ENCODE measurements at regions not wholly inside any gene's neighbourhood (a gene's known extent, or its start where the extent isn't known, plus 50 kb on each side); places are given as distances from the start of the nearest gene placed in this dataset.

DNA sequence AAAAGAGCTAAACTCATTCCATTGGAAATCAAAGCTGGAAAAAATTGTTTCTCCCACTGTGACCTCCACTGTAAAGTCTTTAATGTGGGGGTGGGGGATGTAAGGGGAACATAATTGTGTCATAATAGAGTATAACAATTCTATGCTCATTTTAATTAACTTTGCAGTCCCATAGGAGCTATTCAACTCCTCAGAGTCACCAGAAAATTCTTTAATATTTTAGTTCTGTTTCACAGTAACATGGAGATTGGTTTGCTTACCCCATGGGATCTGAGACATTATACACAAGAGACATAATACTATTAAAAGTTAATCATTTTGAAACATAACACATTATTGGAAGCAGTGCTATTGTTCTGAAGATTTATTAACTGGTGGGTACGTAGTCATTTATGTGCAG, 765.9 kb upstream of the GRM7 start:
- H3K27me3 ChIP-seq: no peaks in the 10 kb centered on the region
- TF ChIP-seq EP300 (IDR thresholded peaks at IDR 0.05) (no peak), POLR2AphosphoS5 (IDR thresholded peaks at IDR 0.05) (no peak), POLR2A (IDR thresholded peaks at IDR 0.05) (no peak), CTCF (IDR thresholded peaks at IDR 0.05) (no peak)
- DNase-seq (no peak), ATAC-seq (ENCODE audit: low FRiP score in 2 of 2) (no peak)
- 80 to 86% methylated on average over 1 of the region's 1 CpG for WGBS, 2 donors
- H3K27ac ChIP-seq: no peak overlapping the region
- no peaks in the 10 kb centered on the region for H3K36me3 ChIP-seq
- H3K4me1 ChIP-seq: no peaks in the 10 kb centered on the region
- no peaks in the 10 kb centered on the region for H3K9me3 ChIP-seq
- no peak overlapping the region for H3K4me3 ChIP-seq

- no peaks in the 10 kb centered on the region for H3K27me3 ChIP-seq
- H3K27ac ChIP-seq: no peak overlapping the region
- DNase-seq (no peak), ATAC-seq (ENCODE audit: low FRiP score in 2 of 2) (no peak)
- H3K36me3 ChIP-seq: no peaks in the 10 kb centered on the region
- WGBS, 2 donors: 56 to 63% methylated on average over 2 of the region's 2 CpGs
- H3K9me3 ChIP-seq: no peaks in the 10 kb centered on the region
- H3K4me1 ChIP-seq: no peaks in the 10 kb centered on the region
- TF ChIP-seq POLR2AphosphoS5 (IDR thresholded peaks at IDR 0.05): no peak
- no peak for TF ChIP-seq POLR2A (IDR thresholded peaks at IDR 0.05)
- no peak for TF ChIP-seq CTCF (IDR thresholded peaks at IDR 0.05)
- no peak for TF ChIP-seq EP300 (IDR thresholded peaks at IDR 0.05)
- H3K4me3 ChIP-seq: no peak overlapping the region
These were observed 763.9 kb upstream of the GRM7 start for GRCh38 chr3:6097021-6097420.

DNA sequence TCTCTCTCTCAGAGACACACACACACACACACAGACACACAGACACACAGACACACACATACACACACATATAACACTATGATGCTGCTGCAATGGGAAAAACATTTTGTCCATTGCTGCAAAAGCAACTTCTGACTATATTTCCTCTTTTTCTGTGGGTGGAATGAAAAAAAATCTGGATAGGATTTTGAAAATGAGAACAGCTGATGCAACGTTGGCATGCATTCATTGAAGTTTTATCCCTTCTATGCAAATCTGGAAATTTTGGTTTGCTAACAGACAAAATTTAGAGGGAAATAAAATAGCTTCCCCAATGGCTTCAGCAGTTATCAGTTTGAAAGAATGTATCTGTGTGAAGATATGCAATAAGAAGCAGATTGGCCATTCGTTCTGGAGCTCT, 763.4 kb upstream of the GRM7 start:
- WGBS, 2 donors: 56 to 62% methylated on average over 2 of the region's 2 CpGs
- DNase-seq (no peak), ATAC-seq (ENCODE audit: low FRiP score in 2 of 2) (no peak)
- no peaks in the 10 kb centered on the region for H3K27me3 ChIP-seq
- no peaks in the 10 kb centered on the region for H3K4me1 ChIP-seq
- no peaks in the 10 kb centered on the region for H3K36me3 ChIP-seq
- H3K4me3 ChIP-seq: no peak overlapping the region
- no peak overlapping the region for H3K27ac ChIP-seq
- H3K9me3 ChIP-seq: no peaks in the 10 kb centered on the region
- TF ChIP-seq POLR2AphosphoS5 (IDR thresholded peaks at IDR 0.05): no peak
- TF ChIP-seq POLR2A (IDR thresholded peaks at IDR 0.05): no peak
- TF ChIP-seq EP300 (IDR thresholded peaks at IDR 0.05): no peak

DNA sequence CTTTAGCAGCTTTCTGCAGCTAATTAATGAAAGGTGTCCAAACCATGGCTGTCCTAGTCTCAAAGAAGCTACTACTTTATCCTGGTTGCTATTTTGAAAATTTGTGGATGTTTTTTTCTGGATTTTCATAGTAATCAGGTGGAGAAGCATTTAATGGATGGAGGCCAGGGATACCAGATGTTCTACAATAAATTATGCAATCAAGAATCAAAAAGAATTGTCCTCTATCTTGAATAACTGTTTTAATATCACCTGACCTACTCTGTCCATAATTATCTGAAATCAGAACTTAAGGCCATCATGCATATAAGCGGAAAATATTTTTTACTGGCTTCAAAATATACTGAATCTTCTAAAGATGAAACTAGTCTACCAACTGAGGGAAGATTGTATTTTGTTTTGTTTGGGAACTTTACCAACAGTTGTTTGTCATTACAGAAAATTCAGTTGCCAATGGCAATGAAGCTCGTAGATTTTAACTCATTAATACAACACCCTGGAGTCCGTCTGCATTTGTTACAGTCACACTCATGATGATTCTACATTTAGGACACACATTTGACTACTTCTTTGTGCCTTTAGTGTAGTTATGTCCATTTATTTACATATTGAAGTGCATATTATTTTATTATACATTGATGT, 762.3 kb upstream of the GRM7 start:
- H3K4me1 ChIP-seq: no peaks in the 10 kb centered on the region
- no peak overlapping the region for H3K27ac ChIP-seq
- TF ChIP-seq CTCF (IDR thresholded peaks at IDR 0.05) (no peak), POLR2A (IDR thresholded peaks at IDR 0.05) (no peak), POLR2AphosphoS5 (IDR thresholded peaks at IDR 0.05) (no peak), EP300 (IDR thresholded peaks at IDR 0.05) (no peak)
- ATAC-seq (ENCODE audit: low FRiP score in 2 of 2) (no peak), DNase-seq (no peak)
- WGBS, 2 donors: 85 to 87% methylated on average over 3 of the region's 3 CpGs
- H3K4me3 ChIP-seq: no peak overlapping the region
- no peaks in the 10 kb centered on the region for H3K36me3 ChIP-seq
- H3K9me3 ChIP-seq: no peaks in the 10 kb centered on the region
- H3K27me3 ChIP-seq: no peaks in the 10 kb centered on the region

DNA sequence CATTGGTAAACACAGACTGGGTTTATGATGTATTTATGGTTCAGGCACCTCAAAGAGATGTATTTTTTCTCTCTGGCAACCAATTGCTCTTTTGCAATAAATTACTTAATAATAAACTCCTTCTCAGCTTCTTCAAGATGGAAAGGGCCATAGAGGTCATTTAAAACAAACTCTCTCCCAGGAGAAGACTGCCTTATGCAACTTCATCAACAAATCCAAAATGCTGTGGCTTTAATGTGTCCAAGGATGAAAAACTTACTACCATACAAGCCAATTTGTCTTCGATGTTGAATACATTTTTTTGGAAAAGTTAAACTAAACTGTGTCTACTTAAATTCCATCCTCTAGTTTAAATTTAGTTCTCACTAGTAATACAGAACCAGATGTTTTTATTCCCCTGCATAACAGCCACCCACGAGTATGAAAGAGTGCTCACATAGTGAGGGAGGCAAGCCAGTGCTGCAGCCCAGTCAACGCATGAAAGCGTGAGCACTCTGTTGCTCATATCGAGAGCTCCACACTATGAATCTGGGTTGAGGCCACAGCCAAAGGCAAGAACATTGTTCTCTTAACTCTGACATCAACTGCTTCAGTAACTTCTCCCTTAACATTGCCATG, 761.3 kb upstream of the GRM7 start:
- H3K4me1 ChIP-seq: no peaks in the 10 kb centered on the region
- H3K4me3 ChIP-seq: no peak overlapping the region
- no peaks in the 10 kb centered on the region for H3K9me3 ChIP-seq
- no peak overlapping the region for H3K27ac ChIP-seq
- ATAC-seq (ENCODE audit: low FRiP score in 2 of 2): no peak
- H3K27me3 ChIP-seq: no peaks in the 10 kb centered on the region
- TF ChIP-seq POLR2A (IDR thresholded peaks at IDR 0.05) (no peak), CTCF (IDR thresholded peaks at IDR 0.05) (no peak), EP300 (IDR thresholded peaks at IDR 0.05) (no peak), POLR2AphosphoS5 (IDR thresholded peaks at IDR 0.05) (no peak)
- DNase-seq: no peak
- WGBS, 2 donors: 70 to 84% methylated on average over 5 of the region's 5 CpGs
- H3K36me3 ChIP-seq: no peaks in the 10 kb centered on the region
